GM21515 (cell line): ENCODE measurements at regions not wholly inside any gene's neighbourhood (a gene's known extent, or its start where the extent isn't known, plus 50 kb on each side); places are given as distances from the start of the nearest gene placed in this dataset.

Experiments used
- ATAC-seq: cut with Tn5 transposase; IDR thresholded peaks from one replicate; pipeline ENCODE4 v1.9.1; 2021; ENCODE audit not compliant: unreplicated experiment

DNA sequence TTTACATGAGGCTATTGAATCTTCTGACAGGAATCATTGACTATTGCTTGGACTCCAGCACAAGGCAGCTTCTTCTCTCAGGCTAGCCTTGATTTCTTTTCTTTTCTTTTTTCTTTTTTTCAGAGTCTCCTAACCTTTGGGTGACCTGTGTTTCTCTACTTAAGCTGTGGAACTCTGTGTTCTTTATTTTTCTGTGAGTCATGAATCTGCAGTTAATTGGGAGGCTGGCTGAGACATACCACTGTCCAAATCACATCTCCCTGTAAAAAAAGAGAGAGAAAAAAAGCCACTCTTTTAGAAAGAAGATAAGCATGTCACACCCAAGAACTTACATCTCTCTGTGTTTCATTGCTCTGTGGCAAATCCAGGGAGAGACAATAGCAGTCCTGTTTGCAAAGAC lies 681.2 kb upstream of the TSPY4 start:
- ATAC-seq: no peak

- no peak for ATAC-seq
Observed at GRCh38 chrY:8656515-8656914, 680.7 kb upstream of the TSPY4 start.

DNA sequence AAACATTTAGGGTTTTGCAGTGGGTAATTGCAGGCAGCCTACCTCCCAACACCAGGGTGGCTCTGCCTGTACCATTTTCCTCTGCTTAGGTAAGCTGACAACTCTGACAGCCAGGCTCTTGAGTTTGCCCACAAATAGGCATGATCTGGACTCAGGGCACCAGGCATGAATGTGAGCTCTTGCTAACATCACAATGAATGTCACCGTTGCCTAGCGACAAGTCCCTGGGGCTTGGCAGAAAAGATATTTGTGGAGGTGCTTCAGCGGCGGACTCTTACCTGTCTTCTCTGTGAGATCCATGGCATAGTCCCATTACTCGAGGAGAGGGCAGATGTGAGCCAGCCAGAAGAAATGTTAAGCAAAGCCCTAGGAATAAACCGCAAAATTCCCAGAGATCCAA lies 677.5 kb upstream of the TSPY4 start:
- ATAC-seq: no peak

- ATAC-seq: no peak
Observed at GRCh38 chrY:8673896-8674295, 663.4 kb upstream of the TSPY4 start.

DNA sequence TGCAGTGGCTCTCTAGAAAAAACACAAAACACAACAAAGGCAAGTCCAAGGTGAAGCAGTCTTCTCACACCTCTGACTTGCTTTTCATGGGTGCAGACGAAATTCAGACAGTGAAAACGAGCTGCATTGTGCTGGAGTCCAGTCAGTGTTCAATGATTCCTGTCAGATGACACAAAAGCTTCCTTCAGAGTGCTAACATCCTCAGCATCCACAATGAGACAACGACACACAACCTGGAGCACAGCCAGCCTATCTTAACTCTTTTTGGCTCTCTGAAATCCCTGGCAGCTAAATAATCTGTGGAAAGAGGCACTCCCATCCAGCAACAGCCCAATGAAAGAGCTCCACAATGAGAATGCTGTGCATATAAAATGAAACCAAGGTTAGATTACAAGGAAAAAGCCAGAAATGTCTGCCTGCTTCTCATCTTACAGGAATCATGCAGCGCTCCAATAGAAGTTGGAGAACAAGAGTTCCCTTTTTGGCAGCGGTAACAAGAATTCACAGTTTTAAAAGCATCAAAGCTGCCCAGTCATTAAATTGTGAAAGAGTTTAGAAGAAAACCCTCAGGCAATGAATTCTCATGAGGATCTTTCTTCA lies 659.8 kb upstream of the TSPY4 start:
- no peak for ATAC-seq

GRCh38 chrY:8687154-8687553 lies 650.1 kb upstream of the TSPY4 start:
- ATAC-seq: no peak

GRCh38 chrY:8690901-8691685 lies 646.2 kb upstream of the TSPY4 start:
- ATAC-seq: no peak

DNA sequence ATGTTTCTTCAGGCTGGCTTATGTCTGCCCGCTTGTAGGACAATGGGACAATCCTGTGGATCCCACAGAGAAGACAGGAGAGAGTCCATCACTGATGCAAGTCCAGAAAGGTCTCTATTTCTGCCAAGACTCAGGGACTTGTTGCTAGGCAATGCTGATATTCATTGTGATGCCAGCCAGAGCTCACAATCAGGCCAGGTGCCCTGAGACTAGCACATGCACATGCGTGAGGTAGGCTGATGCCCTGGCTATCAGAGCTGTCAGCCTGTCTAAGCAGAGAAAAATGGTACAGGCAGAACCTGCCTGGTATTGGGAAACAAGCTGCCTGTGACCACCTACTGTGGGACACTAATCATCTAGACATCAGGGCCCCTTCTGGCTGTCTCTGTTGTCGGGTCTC lies 638.7 kb upstream of the TSPY4 start:
- no peak for ATAC-seq

DNA sequence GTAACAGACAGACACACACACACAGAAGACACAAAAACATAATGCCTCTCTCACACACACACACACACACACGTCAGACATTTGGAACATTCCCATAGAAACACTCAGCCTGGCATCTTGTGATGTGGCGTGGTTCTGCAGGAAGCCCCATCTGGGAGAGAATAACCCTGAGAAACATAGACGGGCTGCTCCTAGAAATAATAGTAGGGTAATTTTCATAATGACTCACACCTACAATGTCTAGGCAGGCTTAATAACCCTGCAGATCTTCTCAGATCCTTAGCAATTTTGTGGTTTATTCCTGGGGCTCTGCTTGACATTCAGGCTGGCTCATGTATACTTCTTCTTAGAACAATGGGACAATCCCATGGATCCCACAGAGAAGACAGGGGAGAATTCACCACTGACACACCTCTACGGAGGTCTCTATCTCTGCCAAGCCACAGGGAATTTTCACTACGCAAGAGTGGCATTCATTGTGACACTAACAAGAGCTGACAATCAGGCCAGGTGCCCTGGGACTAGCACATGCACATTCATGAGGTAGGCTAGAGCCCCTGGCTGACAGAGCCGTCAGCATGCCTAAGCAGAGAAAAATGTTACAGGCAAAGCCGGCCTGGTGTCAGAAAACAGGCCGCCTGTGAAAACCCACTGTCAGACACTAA lies 631.5 kb upstream of the TSPY4 start:
- ATAC-seq: no peak

GRCh38 chrY:8712296-8712695 lies 625.0 kb upstream of the TSPY4 start:
- ATAC-seq: no peak

DNA sequence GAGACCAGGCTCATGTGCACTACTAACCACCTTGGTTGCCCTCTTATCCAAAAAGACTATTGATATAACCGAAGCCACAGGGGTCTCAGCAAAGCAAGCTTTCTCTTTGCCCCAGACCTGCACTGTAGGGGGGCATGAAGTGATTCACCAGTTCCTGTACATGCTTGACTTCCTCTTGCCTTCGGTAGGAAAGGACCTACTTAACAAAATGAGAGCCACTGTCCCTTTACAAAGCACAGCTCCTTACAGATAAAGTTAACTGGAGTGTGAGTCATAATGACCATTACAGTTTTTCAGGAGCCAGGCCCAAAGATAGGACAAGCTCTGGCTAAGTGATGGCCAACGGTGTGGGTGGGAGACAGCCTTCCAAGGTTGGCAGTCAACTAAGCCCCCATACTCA lies 622.0 kb upstream of the TSPY4 start:
- no peak for ATAC-seq

DNA sequence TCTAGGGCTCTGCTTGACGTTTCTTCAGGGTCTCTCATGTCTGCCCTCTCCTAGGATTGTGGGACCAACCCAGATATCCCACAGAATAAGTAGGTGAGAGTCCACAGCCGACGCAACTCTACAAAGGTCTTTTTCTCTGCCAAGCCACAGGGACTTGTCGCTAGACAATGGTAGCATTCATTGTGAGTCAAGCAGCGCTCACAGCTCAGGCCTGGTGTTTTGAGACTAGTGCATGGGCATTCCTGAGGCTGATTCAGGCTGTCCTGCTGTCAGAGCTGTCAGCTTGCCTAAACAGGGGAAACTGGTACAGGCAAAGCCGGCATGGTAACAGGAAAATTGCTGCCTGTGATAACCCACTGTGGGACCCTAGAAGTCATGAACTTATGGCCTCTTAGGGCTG lies 610.6 kb upstream of the TSPY4 start:
- ATAC-seq: no peak

DNA sequence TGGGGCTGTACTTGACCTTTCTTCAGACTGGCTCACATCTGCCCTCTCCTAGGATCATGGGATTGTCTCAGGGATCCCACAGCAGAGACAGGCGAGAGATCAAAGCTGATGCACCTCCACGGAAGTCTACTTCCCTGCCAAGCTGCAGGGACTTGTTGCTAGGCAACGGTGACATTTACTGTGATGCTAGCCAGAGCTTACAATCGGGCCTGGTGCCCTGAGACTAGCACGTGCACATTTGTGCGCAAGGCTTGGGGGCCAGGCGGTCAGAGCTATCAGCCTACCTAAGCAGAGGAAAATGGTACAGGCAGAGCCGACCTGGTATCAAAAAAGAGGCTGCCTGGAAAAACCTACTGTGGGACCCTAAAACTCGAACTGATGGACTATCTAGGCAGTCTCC lies 607.3 kb upstream of the TSPY4 start:
- no peak for ATAC-seq

DNA sequence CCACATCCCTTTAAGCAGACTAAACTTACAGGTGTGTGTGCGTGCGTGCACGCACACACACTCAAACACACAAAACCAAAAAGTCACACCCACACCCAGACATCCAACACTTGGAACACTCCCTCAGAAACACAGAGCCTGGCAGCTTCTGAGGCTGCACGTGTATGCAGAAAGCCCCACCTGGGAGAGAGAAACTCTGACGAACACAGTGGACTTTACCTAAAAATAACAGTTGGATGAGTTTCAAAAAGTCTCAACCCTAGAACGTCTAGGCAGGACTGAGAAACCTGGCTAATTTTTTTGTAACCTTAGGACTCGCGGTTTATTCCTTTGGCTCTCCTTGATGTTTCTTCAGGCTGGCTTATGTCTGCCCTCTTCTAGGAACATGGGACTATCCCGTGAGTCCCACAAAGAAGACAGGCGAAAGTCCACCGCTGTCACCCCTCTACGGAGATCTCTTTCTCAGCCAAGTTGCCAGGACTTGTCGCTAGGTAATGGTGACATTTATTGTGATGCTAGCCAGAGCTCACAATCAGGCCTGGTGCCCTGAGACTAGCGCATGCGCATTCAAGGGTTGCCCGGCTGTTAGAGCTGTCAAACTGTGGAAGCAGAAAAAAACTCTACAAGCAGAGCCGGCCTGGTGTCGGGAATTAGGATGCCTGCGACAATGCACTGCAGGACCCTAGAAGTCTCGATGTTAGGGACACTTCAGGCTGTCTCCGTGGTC lies 595.8 kb upstream of the TSPY4 start:
- ATAC-seq: no peak

GRCh38 chrY:8764184-8764583 lies 573.1 kb upstream of the TSPY4 start:
- ATAC-seq: no peak

- ATAC-seq: no peak
Observed at GRCh38 chrY:8781184-8781890, 555.9 kb upstream of the TSPY4 start.

- ATAC-seq: no peak
Observed at GRCh38 chrY:8794561-8794960, 542.7 kb upstream of the TSPY4 start.

DNA sequence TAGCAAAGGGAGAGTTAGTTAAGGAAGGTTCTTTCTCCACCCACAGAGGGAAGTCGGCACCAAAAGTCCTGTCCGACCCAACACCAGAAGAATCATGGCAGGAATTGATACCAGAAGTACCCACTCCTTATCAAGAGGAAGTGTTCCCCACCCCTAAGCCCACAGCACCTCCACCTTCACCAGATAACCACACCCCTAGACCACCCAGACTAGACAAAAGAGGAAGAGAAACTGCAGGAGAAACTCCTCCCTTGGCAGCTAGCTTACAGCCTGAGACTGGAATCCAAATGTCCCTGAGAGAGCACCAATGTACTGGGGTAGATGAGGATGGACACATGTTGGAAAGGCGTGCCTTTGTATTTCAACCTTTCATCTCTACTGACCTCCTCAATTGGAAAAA lies 532.9 kb upstream of the TSPY4 start:
- ATAC-seq: no peak

- no peak for ATAC-seq
Observed at GRCh38 chrY:8807648-8808408, 529.4 kb upstream of the TSPY4 start.

DNA sequence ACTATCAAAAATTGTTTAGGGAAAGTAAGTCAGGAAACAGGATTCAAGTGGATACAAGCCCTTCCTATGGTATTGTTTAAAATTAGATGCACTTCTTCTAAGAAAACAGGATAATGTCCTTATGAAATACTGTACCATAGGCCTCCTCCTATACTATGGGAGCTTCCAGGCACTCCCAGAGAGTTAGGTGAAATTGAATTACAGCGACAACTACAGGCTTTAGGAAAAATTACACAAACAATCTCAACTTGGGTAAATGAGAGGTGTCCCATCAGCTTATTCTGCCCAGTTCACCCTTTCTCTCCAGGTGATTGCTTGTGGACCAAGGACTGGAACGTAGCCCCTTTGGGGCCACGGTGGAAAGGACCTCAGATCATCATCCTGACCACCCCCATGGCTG lies 528.7 kb upstream of the TSPY4 start:
- ATAC-seq: no peak
